ENCODE measurements at regions not wholly inside any gene's neighbourhood (a gene's known extent, or its start where the extent isn't known, plus 50 kb on each side); places are given as distances from the start of the nearest gene placed in this dataset.

- no peaks in the 10 kb centered on the region for H3K36me3 ChIP-seq (replicated peaks in 1 of 2; ENCODE audit: control extremely low read depth in 1 of 2, control insufficient read depth in 1 of 2, extremely low read depth in 1 of 2, insufficient read depth in 2 of 2, low read length in 1 of 2)
- POLR2A ChIA-PET = no interaction called here
- no peaks in the 10 kb centered on the region for H3K27me3 ChIP-seq (replicated peaks in 1 of 4; ENCODE audit: control extremely low read depth in 1 of 4, control insufficient read depth in 3 of 4, insufficient read depth in 4 of 4, low read length in 3 of 4)
- H3K27me3 Mint-ChIP-seq = no peaks in the 10 kb centered on the region
- no peak overlapping the region for H3K4me3 ChIP-seq (ENCODE audit: control extremely low read depth in 1 of 5, extremely low read depth in 1 of 5, insufficient read depth in 1 of 5, low read depth in 2 of 5, low read length in 4 of 5)
- intact Hi-C loops (cut with micrococcal nuclease) = no loop called here
- H3K4me1 Mint-ChIP-seq = no peaks in the 10 kb centered on the region
- H3K4me2 ChIP-seq (replicated peaks; ENCODE audit: low read depth, low read length, poor library complexity, severe bottlenecking) = no peak overlapping the region
- no peaks in the 10 kb centered on the region for H4K20me1 ChIP-seq (ENCODE audit: control insufficient read depth, insufficient read depth, low read length, poor library complexity, severe bottlenecking)
- ATAC-seq (ENCODE audit: low read depth) = no peak
- H3K4me3 Mint-ChIP-seq = no peak overlapping the region
- no peak for DNase-seq
- H3K4me1 ChIP-seq (ENCODE audit: control insufficient read depth in 2 of 2, insufficient read depth in 2 of 2, low read length in 2 of 2) = no peaks in the 10 kb centered on the region
- H2AFZ ChIP-seq (ENCODE audit: insufficient read depth, low read depth, low read length, poor library complexity, severe bottlenecking) = no peak overlapping the region
- no peak overlapping the region for H3K9ac ChIP-seq (ENCODE audit: low read length)
- WGBS (ENCODE audit: insufficient coverage) = 95% methylated on average over 5 of the region's 10 CpGs
- peaks cover 0 to 14% (median 0%) of the 10 kb centered on the region in 3 donors for H3K9me3 ChIP-seq (ENCODE audit: control extremely low read depth in 1 of 3, control insufficient read depth in 2 of 3, insufficient read depth in 1 of 3, low read length in 2 of 3)
- no peak overlapping the region for H3K27ac Mint-ChIP-seq
- CTCF ChIA-PET = no interaction called here
- H3K9me3 Mint-ChIP-seq (ENCODE audit: insufficient read depth) = no peaks in the 10 kb centered on the region
- H3K27ac ChIP-seq (ENCODE audit: low read length in 2 of 2) = no peak overlapping the region
- no peaks in the 10 kb centered on the region for H3K79me2 ChIP-seq (ENCODE audit: control insufficient read depth, insufficient read depth, low read length)
- TF ChIP-seq EZH2 (IDR thresholded peaks at IDR 0.05; ENCODE audit: borderline replicate concordance, insufficient read depth, low read depth, low read length, poor library complexity, severe bottlenecking) = no peak
- TF ChIP-seq CTCF (IDR thresholded peaks at IDR 0.05) = no peak
These were observed 1022.2 kb downstream of the BRD1 start for GRCh38 chr22:48805516-48805915.

GRCh38 chr22:48804811-48805301 is 1022.8 kb downstream of the BRD1 start:
- Histone ChIP-seq H3K9me3 (ENCODE audit: control extremely low read depth in 1 of 3, control insufficient read depth in 2 of 3, insufficient read depth in 1 of 3, low read length in 2 of 3) (peaks cover 0 to 14% (median 0%) of the 10 kb centered on the region in 3 donors), H3K4me1 (ENCODE audit: control insufficient read depth in 2 of 2, insufficient read depth in 2 of 2, low read length in 2 of 2) (no peaks in the 10 kb centered on the region), H3K4me2 (replicated peaks; ENCODE audit: low read depth, low read length, poor library complexity, severe bottlenecking) (no peak overlapping the region), H4K20me1 (ENCODE audit: control insufficient read depth, insufficient read depth, low read length, poor library complexity, severe bottlenecking) (no peaks in the 10 kb centered on the region), H3K9ac (ENCODE audit: low read length) (no peak overlapping the region), H2AFZ (ENCODE audit: insufficient read depth, low read depth, low read length, poor library complexity, severe bottlenecking) (no peak overlapping the region), H3K27me3 (replicated peaks in 1 of 4; ENCODE audit: control extremely low read depth in 1 of 4, control insufficient read depth in 3 of 4, insufficient read depth in 4 of 4, low read length in 3 of 4) (no peaks in the 10 kb centered on the region), H3K79me2 (ENCODE audit: control insufficient read depth, insufficient read depth, low read length) (no peaks in the 10 kb centered on the region), H3K4me3 (ENCODE audit: control extremely low read depth in 1 of 5, extremely low read depth in 1 of 5, insufficient read depth in 1 of 5, low read depth in 2 of 5, low read length in 4 of 5) (no peak overlapping the region), H3K36me3 (replicated peaks in 1 of 2; ENCODE audit: control extremely low read depth in 1 of 2, control insufficient read depth in 1 of 2, extremely low read depth in 1 of 2, insufficient read depth in 2 of 2, low read length in 1 of 2) (no peaks in the 10 kb centered on the region), H3K27ac (ENCODE audit: low read length in 2 of 2) (no peak overlapping the region)
- TF ChIP-seq EZH2 (IDR thresholded peaks at IDR 0.05; ENCODE audit: borderline replicate concordance, insufficient read depth, low read depth, low read length, poor library complexity, severe bottlenecking) (no peak), CTCF (IDR thresholded peaks at IDR 0.05) (no peak)
- DNase-seq = no peak
- H3K9me3 Mint-ChIP-seq (ENCODE audit: insufficient read depth) = no peaks in the 10 kb centered on the region
- ChIA-PET POLR2A (no interaction called here), CTCF (no interaction called here)
- H3K27me3 Mint-ChIP-seq = no peaks in the 10 kb centered on the region
- H3K27ac Mint-ChIP-seq = no peak overlapping the region
- no peaks in the 10 kb centered on the region for H3K4me1 Mint-ChIP-seq
- 72% methylated on average over 22 of the region's 22 CpGs for WGBS (ENCODE audit: insufficient coverage)
- no peak for ATAC-seq (ENCODE audit: low read depth)
- no peak overlapping the region for H3K4me3 Mint-ChIP-seq
- intact Hi-C loops (cut with micrococcal nuclease) = no loop called here
